ENCODE measurements at regions not wholly inside any gene's neighbourhood (a gene's known extent, or its start where the extent isn't known, plus 50 kb on each side); places are given as distances from the start of the nearest gene placed in this dataset.

DNA sequence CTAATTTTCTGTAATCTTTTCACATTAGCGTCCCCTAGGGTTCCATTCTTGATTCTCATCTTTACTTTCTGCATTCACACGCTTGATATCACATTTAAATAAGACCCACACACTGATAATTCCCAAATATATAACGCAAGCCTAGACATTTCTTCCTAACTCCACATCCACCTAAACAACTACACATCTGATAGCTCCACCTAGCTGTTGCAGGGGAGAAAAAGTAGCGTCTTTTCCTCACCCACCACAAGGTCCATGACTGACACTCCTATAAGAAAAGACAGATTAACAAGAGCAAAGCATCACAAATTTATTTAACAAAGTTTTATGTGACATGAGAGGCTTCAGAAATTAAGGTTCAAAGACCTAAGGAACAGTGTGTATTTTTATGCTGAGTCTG lies 862.2 kb upstream of the DDX18 start:
- no peak overlapping the region for H2AFZ ChIP-seq (ENCODE audit: low read length)

GRCh38 chr2:116955646-116956045 lies 858.8 kb upstream of the DDX18 start:
- Histone ChIP-seq H3F3A (ENCODE audit: insufficient read depth, low read length) (no peaks in the 10 kb centered on the region), H3K4me3 (ENCODE audit: low read depth, low read length, poor library complexity, severe bottlenecking) (no peak overlapping the region), H3K9me3 (ENCODE audit: low read length) (no peaks in the 10 kb centered on the region), H3K9me2 (ENCODE audit: low read depth, low read length) (no peaks in the 10 kb centered on the region), H3K36me3 (ENCODE audit: insufficient read depth, low read length) (no peaks in the 10 kb centered on the region), H4K20me1 (ENCODE audit: insufficient read depth, low read length) (no peaks in the 10 kb centered on the region), H3K79me2 (ENCODE audit: insufficient read depth, low read length) (no peaks in the 10 kb centered on the region), H3K4me2 (ENCODE audit: low read length) (no peak overlapping the region), H2AFZ (ENCODE audit: low read length) (no peak overlapping the region), H3K9ac (ENCODE audit: low read length) (no peak overlapping the region), H3K27ac (ENCODE audit: low read depth, low read length, poor library complexity, severe bottlenecking) (no peak overlapping the region), H3K27me3 (ENCODE audit: insufficient read depth, low read length) (no peaks in the 10 kb centered on the region), H3K4me1 (ENCODE audit: insufficient read depth, low read length, severe bottlenecking) (no peaks in the 10 kb centered on the region)
- TF ChIP-seq EZH2 (IDR thresholded peaks at IDR 0.05; ENCODE audit: borderline replicate concordance, low read length) (no peak), CTCF (IDR thresholded peaks at IDR 0.05; ENCODE audit: low read length) (no peak)

More for the DNA sequence above, 862.2 kb upstream of the DDX18 start:
- H3K27ac ChIP-seq (ENCODE audit: low read depth, low read length, poor library complexity, severe bottlenecking) = no peak overlapping the region
- H3K36me3 ChIP-seq (ENCODE audit: insufficient read depth, low read length) = no peaks in the 10 kb centered on the region
- H3K79me2 ChIP-seq (ENCODE audit: insufficient read depth, low read length) = no peaks in the 10 kb centered on the region
- no peaks in the 10 kb centered on the region for H3K27me3 ChIP-seq (ENCODE audit: insufficient read depth, low read length)
- no peak overlapping the region for H3K4me2 ChIP-seq (ENCODE audit: low read length)
- H3K4me3 ChIP-seq (ENCODE audit: low read depth, low read length, poor library complexity, severe bottlenecking) = no peak overlapping the region
- H3K9me3 ChIP-seq (ENCODE audit: low read length) = no peaks in the 10 kb centered on the region
- H3F3A ChIP-seq (ENCODE audit: insufficient read depth, low read length) = no peaks in the 10 kb centered on the region
- H3K9ac ChIP-seq (ENCODE audit: low read length) = no peak overlapping the region
- no peaks in the 10 kb centered on the region for H3K4me1 ChIP-seq (ENCODE audit: insufficient read depth, low read length, severe bottlenecking)
- H3K9me2 ChIP-seq (ENCODE audit: low read depth, low read length) = no peaks in the 10 kb centered on the region
- no peaks in the 10 kb centered on the region for H4K20me1 ChIP-seq (ENCODE audit: insufficient read depth, low read length)
- TF ChIP-seq CTCF (IDR thresholded peaks at IDR 0.05; ENCODE audit: low read length) = peak; percentile 53
- TF ChIP-seq EZH2 (IDR thresholded peaks at IDR 0.05; ENCODE audit: borderline replicate concordance, low read length) = no peak

DNA sequence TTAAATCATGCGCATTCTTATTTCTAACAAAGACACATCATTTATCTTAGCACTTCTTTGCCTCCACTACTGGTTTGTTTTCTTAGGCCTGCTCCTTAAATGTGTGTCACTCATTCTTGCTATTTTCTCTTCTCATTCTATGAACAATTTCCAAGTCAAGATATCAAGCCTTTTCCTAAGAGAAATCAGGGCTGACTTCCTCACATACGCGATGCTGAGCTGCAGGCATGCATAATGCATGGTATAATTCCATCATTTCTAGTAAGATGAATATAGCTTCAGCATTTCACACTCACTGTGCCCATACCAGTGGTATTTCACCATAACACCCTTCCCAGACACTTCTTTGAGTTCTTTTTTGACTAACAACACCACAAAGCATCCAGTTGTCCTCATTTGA lies 838.9 kb upstream of the DDX18 start:
- Histone ChIP-seq H3K36me3 (ENCODE audit: insufficient read depth, low read length) (no peaks in the 10 kb centered on the region), H3K9me3 (ENCODE audit: low read length) (no peaks in the 10 kb centered on the region), H3K4me3 (ENCODE audit: low read depth, low read length, poor library complexity, severe bottlenecking) (no peak overlapping the region), H3K9ac (ENCODE audit: low read length) (no peak overlapping the region), H3K4me1 (ENCODE audit: insufficient read depth, low read length, severe bottlenecking) (no peaks in the 10 kb centered on the region), H3F3A (ENCODE audit: insufficient read depth, low read length) (no peaks in the 10 kb centered on the region), H3K27ac (ENCODE audit: low read depth, low read length, poor library complexity, severe bottlenecking) (no peak overlapping the region), H3K9me2 (ENCODE audit: low read depth, low read length) (no peaks in the 10 kb centered on the region), H2AFZ (ENCODE audit: low read length) (no peak overlapping the region), H3K27me3 (ENCODE audit: insufficient read depth, low read length) (no peaks in the 10 kb centered on the region), H4K20me1 (ENCODE audit: insufficient read depth, low read length) (no peaks in the 10 kb centered on the region), H3K79me2 (ENCODE audit: insufficient read depth, low read length) (no peaks in the 10 kb centered on the region), H3K4me2 (ENCODE audit: low read length) (no peak overlapping the region)
- TF ChIP-seq EZH2 (IDR thresholded peaks at IDR 0.05; ENCODE audit: borderline replicate concordance, low read length) = no peak
